G401.6 (cell line): ENCODE measurements at regions not wholly inside any gene's neighbourhood (a gene's known extent, or its start where the extent isn't known, plus 50 kb on each side); places are given as distances from the start of the nearest gene placed in this dataset.
"Not testable (repeated sequence)": the region's sequence is repeated elsewhere in the genome, so short reads cannot be mapped to it uniquely, and the experiment has no call there.

Source experiments
- FAIRE-seq: peaks from 2 replicates; lab custom pipeline; 2012; peaks lifted over from hg19 to GRCh38; lab: Jason Lieb, UNC

- no peak for FAIRE-seq
Observed at GRCh38 chr11:25319127-25319526, 822.3 kb downstream of the LUZP2 start.

- FAIRE-seq, result no peak
Observed at GRCh38 chr11:25327656-25328055, 830.8 kb downstream of the LUZP2 start.

- no peak for FAIRE-seq
Observed at GRCh38 chr11:25339281-25339680, 842.4 kb downstream of the LUZP2 start.

- no peak for FAIRE-seq
Observed at GRCh38 chr11:25349537-25349936, 852.7 kb downstream of the LUZP2 start.

- no peak for FAIRE-seq
Observed at GRCh38 chr11:25350899-25351803, 854.3 kb downstream of the LUZP2 start.

GRCh38 chr11:25357133-25357532, 860.3 kb downstream of the LUZP2 start:
- FAIRE-seq, result no peak

- no peak for FAIRE-seq
Observed at GRCh38 chr11:25377466-25377865, 880.6 kb downstream of the LUZP2 start.

- FAIRE-seq, result no peak
Observed at GRCh38 chr11:25396847-25397246, 900.0 kb downstream of the LUZP2 start.

GRCh38 chr11:25408146-25408545, 911.3 kb downstream of the LUZP2 start:
- FAIRE-seq, result no peak

GRCh38 chr11:25415793-25416192, 916.1 kb upstream of the ANO3 start:
- FAIRE-seq, result no peak

- no peak for FAIRE-seq
Observed at GRCh38 chr11:25423436-25424199, 908.3 kb upstream of the ANO3 start.

GRCh38 chr11:25432376-25432775, 899.6 kb upstream of the ANO3 start:
- FAIRE-seq, result no peak

GRCh38 chr11:25435197-25435596, 896.7 kb upstream of the ANO3 start:
- FAIRE-seq, result no peak

GRCh38 chr11:25436326-25436725, 895.6 kb upstream of the ANO3 start:
- no peak for FAIRE-seq

- FAIRE-seq, result no peak
Observed at GRCh38 chr11:25441421-25441820, 890.5 kb upstream of the ANO3 start.

GRCh38 chr11:25449091-25449490, 882.8 kb upstream of the ANO3 start:
- FAIRE-seq, result no peak

GRCh38 chr11:25453471-25453870, 878.5 kb upstream of the ANO3 start:
- FAIRE-seq, result no peak

- no peak for FAIRE-seq
Observed at GRCh38 chr11:25456211-25456610, 875.7 kb upstream of the ANO3 start.

- FAIRE-seq, result no peak
Observed at GRCh38 chr11:25483915-25484635, 847.9 kb upstream of the ANO3 start.

GRCh38 chr11:25485315-25485714, 846.6 kb upstream of the ANO3 start:
- FAIRE-seq, result no peak

GRCh38 chr11:25486338-25486737, 845.6 kb upstream of the ANO3 start:
- not testable (repeated sequence) for FAIRE-seq

- FAIRE-seq, result not testable (repeated sequence)
Observed at GRCh38 chr11:25488176-25488575, 843.8 kb upstream of the ANO3 start.

GRCh38 chr11:25501426-25501825, 830.5 kb upstream of the ANO3 start:
- FAIRE-seq, result not testable (repeated sequence)
